Smooth muscle cell (in vitro differentiated cells): ENCODE measurements at regions not wholly inside any gene's neighbourhood (a gene's known extent, or its start where the extent isn't known, plus 50 kb on each side); places are given as distances from the start of the nearest gene placed in this dataset.

Experiments
- DNase-seq: peaks from one replicate; lab custom pipeline; 2025; ENCODE audit not compliant: unreplicated experiment; lab: John Stamatoyannopoulos, UW
- H2AFZ ChIP-seq: fragments of 200-600 bp; sonication (generic); 2 replicates; pipeline ENCODE4 v1.6.0; 2016; ENCODE audit warnings: antibody characterized with exemption, low read depth, mild to moderate bottlenecking
- H3F3A ChIP-seq: fragments of 200-600 bp; sonication (generic); 2 replicates; pipeline ENCODE4 v1.6.0; 2017; ENCODE audit warnings: antibody characterized with exemption, low read depth
- H3K27ac ChIP-seq: fragments of 200-600 bp; sonication (generic); 2 replicates; pipeline ENCODE4 v1.5.1; 2016; ENCODE audit warnings: low read depth, mild to moderate bottlenecking
- H3K27me3 ChIP-seq: fragments of 200-600 bp; sonication (generic); 2 replicates; pipeline ENCODE4 v1.6.1; 2016; ENCODE audit warnings: low read depth, mild to moderate bottlenecking
- H3K36me3 ChIP-seq: fragments of 200-600 bp; sonication (generic); 2 replicates; pipeline ENCODE4 v1.5.1; 2016; ENCODE audit warnings: low read depth
- H3K4me1 ChIP-seq: fragments of 200-600 bp; sonication (generic); 2 replicates; pipeline ENCODE4 v1.5.1; 2016; ENCODE audit warnings: low read depth
- H3K4me2 ChIP-seq: fragments of 200-600 bp; sonication (generic); 2 replicates; pipeline ENCODE4 v1.6.0; 2016; ENCODE audit warnings: mild to moderate bottlenecking
- H3K4me3 ChIP-seq: fragments of 200-600 bp; sonication (generic); 2 replicates; pipeline ENCODE4 v1.5.1; 2016; ENCODE audit warnings: mild to moderate bottlenecking
- H3K79me2 ChIP-seq: fragments of 200-600 bp; sonication (generic); 2 replicates; pipeline ENCODE4 v1.6.0; 2016; ENCODE audit warnings: low read depth, mild to moderate bottlenecking
- H3K9ac ChIP-seq: fragments of 200-600 bp; sonication (generic); 2 replicates; pipeline ENCODE4 v1.6.0; 2016; ENCODE audit warnings: low read depth
- H3K9me3 ChIP-seq: fragments of 200-600 bp; sonication (generic); replicated peaks from 2 replicates; pipeline ENCODE4 v1.5.1; 2016; ENCODE audit warnings: low read depth
- H4K20me1 ChIP-seq: fragments of 200-600 bp; sonication (generic); 2 replicates; pipeline ENCODE4 v1.6.0; 2016; ENCODE audit warnings: low read depth
- WGBS: methylation state at CpG from one replicate; pipeline ENCODE4 v1.1.7; 2016; ENCODE audit warnings: low lambda C conversion rate; 5-methylcytosine and 5-hydroxymethylcytosine counted together
- TF ChIP-seq, protein P1 (sequence below): fragments of 200-600 bp; sonication (generic); IDR thresholded peaks from 2 replicates; pipeline ENCODE4 v1.5.1; 2017; ENCODE audit warnings: borderline replicate concordance, mild to moderate bottlenecking, antibody characterized with exemption; ENCODE audit not compliant: insufficient read depth, poor library complexity, severe bottlenecking

DNA sequence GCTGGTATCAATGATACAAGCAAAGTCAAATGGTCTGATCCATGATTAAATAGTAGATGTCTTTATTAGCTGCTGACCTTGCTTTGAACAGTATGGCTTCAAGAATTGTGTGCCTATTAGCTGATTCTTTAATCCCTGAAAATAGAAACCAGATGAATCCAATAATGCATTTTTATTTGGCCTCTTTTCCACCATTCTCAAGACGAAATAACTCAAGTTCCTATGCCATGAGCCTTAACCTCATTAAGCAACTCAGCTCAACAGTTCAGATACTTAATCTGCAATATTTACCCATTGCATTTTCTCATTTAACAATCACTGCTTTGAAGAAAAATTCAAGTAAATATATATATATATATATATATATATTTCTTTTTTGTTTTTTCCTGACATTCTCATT lies 588.6 kb upstream of the MEF2C start:
- no peak overlapping the region for H3K9ac ChIP-seq
- no peak overlapping the region for H2AFZ ChIP-seq
- no peaks in the 10 kb centered on the region for H3K9me3 ChIP-seq
- WGBS = 13% methylated on average over 1 of the region's 1 CpG
- no peaks in the 10 kb centered on the region for H3F3A ChIP-seq
- H3K36me3 ChIP-seq = no peaks in the 10 kb centered on the region
- no peak overlapping the region for H3K4me3 ChIP-seq
- H3K4me1 ChIP-seq = no peaks in the 10 kb centered on the region
- H4K20me1 ChIP-seq = no peaks in the 10 kb centered on the region
- peak overlapping the region; percentile 17 for H3K27ac ChIP-seq
- H3K4me2 ChIP-seq = peak overlapping the region; percentile 63
- H3K27me3 ChIP-seq = no peaks in the 10 kb centered on the region
- no peaks in the 10 kb centered on the region for H3K79me2 ChIP-seq
- TF ChIP-seq, protein P1, sequence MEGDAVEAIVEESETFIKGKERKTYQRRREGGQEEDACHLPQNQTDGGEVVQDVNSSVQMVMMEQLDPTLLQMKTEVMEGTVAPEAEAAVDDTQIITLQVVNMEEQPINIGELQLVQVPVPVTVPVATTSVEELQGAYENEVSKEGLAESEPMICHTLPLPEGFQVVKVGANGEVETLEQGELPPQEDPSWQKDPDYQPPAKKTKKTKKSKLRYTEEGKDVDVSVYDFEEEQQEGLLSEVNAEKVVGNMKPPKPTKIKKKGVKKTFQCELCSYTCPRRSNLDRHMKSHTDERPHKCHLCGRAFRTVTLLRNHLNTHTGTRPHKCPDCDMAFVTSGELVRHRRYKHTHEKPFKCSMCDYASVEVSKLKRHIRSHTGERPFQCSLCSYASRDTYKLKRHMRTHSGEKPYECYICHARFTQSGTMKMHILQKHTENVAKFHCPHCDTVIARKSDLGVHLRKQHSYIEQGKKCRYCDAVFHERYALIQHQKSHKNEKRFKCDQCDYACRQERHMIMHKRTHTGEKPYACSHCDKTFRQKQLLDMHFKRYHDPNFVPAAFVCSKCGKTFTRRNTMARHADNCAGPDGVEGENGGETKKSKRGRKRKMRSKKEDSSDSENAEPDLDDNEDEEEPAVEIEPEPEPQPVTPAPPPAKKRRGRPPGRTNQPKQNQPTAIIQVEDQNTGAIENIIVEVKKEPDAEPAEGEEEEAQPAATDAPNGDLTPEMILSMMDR = no peak
- DNase-seq = no peak

GRCh38 chr5:89471115-89471514 lies 588.1 kb upstream of the MEF2C start:
- peak overlapping the region; percentile 63 for H3K4me2 ChIP-seq
- DNase-seq = no peak
- no peaks in the 10 kb centered on the region for H3K9me3 ChIP-seq
- H2AFZ ChIP-seq = no peak overlapping the region
- no peaks in the 10 kb centered on the region for H3K36me3 ChIP-seq
- no peak overlapping the region for H3K4me3 ChIP-seq
- no peaks in the 10 kb centered on the region for H4K20me1 ChIP-seq
- H3K9ac ChIP-seq = no peak overlapping the region
- H3K27me3 ChIP-seq = no peaks in the 10 kb centered on the region
- no peaks in the 10 kb centered on the region for H3F3A ChIP-seq
- TF ChIP-seq, protein P1 = no peak
- no peaks in the 10 kb centered on the region for H3K4me1 ChIP-seq
- no peaks in the 10 kb centered on the region for H3K79me2 ChIP-seq
- peak overlapping the region; percentile 17 for H3K27ac ChIP-seq

- Histone ChIP-seq H3F3A (no peaks in the 10 kb centered on the region), H3K9ac (no peak overlapping the region), H4K20me1 (no peaks in the 10 kb centered on the region), H3K4me1 (no peaks in the 10 kb centered on the region), H2AFZ (no peak overlapping the region), H3K27ac (peak overlapping the region; percentile 17), H3K9me3 (no peaks in the 10 kb centered on the region), H3K27me3 (no peaks in the 10 kb centered on the region), H3K36me3 (no peaks in the 10 kb centered on the region), H3K4me2 (peak overlapping the region; percentile 63), H3K79me2 (no peaks in the 10 kb centered on the region), H3K4me3 (no peak overlapping the region)
- TF ChIP-seq, protein P1 = no peak
- DNase-seq = no peak
- 88% methylated on average over 1 of the region's 1 CpG for WGBS
These were observed 587.7 kb upstream of the MEF2C start for GRCh38 chr5:89470658-89471057.

DNA sequence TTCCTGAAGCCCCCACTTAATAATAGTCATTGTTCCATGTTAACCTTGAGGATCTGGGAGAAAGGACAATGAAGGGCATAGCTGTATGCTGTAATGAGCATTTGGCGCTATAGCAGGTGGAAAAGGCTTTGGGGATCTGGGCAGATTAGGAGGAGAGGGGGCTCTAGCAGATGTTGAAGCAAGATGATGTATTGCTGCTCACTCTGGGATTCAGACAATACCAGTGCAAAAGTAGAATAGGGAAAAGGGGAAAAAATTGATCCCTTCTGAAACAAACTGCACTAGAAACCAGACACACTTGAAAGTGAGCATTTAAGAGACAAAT lies 575.3 kb upstream of the MEF2C start:
- no peak overlapping the region for H3K4me3 ChIP-seq
- TF ChIP-seq, protein P1 = no peak
- WGBS = 100% methylated on average over 1 of the region's 1 CpG
- H3K36me3 ChIP-seq = no peaks in the 10 kb centered on the region
- no peak overlapping the region for H2AFZ ChIP-seq
- no peaks in the 10 kb centered on the region for H4K20me1 ChIP-seq
- DNase-seq = no peak
- H3K4me1 ChIP-seq = no peaks in the 10 kb centered on the region
- no peak overlapping the region for H3K4me2 ChIP-seq
- no peak overlapping the region for H3K9ac ChIP-seq
- H3F3A ChIP-seq = no peaks in the 10 kb centered on the region
- H3K27ac ChIP-seq = no peak overlapping the region
- H3K79me2 ChIP-seq = no peaks in the 10 kb centered on the region
- no peaks in the 10 kb centered on the region for H3K9me3 ChIP-seq
- no peaks in the 10 kb centered on the region for H3K27me3 ChIP-seq
